H1 (cell line): ENCODE measurements at regions not wholly inside any gene's neighbourhood (a gene's known extent, or its start where the extent isn't known, plus 50 kb on each side); places are given as distances from the start of the nearest gene placed in this dataset.

Experiments
- CTCF ChIA-PET: fragments of 300-600 bp; sonication (Branson Sonifier 250); formaldehyde crosslinking; loops from one replicate; lab custom pipeline; 2021; ENCODE audit not compliant: partially characterized antibody; lab: Charles Lee
- POLR2A ChIA-PET: fragments of 300-600 bp; sonication (Branson Sonifier 250); formaldehyde crosslinking; loops from one replicate; lab custom pipeline; 2021; ENCODE audit warnings: inconsistent platforms; ENCODE audit not compliant: partially characterized antibody; lab: Charles Lee
- DNase-seq, 2 experiments: peaks; one replicate each; pipeline versions ENCODE4 v3.0.0 to v3.0.0-alpha.2; 2010 to 2022; ENCODE audit warnings: low spot score in 2 of 2, low read depth in 1 of 2, mixed read lengths in 1 of 2
- FAIRE-seq: peaks from 2 replicates; lab custom pipeline; 2011; peaks lifted over from hg19 to GRCh38; lab: Jason Lieb, UNC
- H2AFZ ChIP-seq: 2 replicates; pipeline ENCODE4 v1.8.1; 2012; ENCODE audit warnings: low read length, inconsistent platforms
- H2AK5ac ChIP-seq: 2 replicates; pipeline ENCODE4 v1.6.1; 2013; ENCODE audit warnings: low read depth, low read length
- H2BK120ac ChIP-seq: replicated peaks from 2 replicates; pipeline ENCODE3; 2013; ENCODE audit warnings: low read depth, low read length, inconsistent platforms
- H2BK12ac ChIP-seq: 2 replicates; pipeline ENCODE4 v1.6.1; 2013; ENCODE audit warnings: low read depth, low read length
- H2BK15ac ChIP-seq: 2 replicates; pipeline ENCODE4 v1.6.1; 2013; ENCODE audit warnings: low read length
- H2BK20ac ChIP-seq: 2 replicates; pipeline ENCODE4 v1.6.1; 2013; ENCODE audit warnings: low read length
- H2BK5ac ChIP-seq: 2 replicates; pipeline ENCODE4 v1.6.1; 2013; ENCODE audit warnings: low read depth, low read length
- H3K14ac ChIP-seq: 2 replicates; pipeline ENCODE4 v1.6.1; 2013; ENCODE audit warnings: inconsistent platforms; ENCODE audit not compliant: insufficient read length
- H3K18ac ChIP-seq: 2 replicates; pipeline ENCODE4 v1.6.1; 2013; ENCODE audit warnings: low read length; ENCODE audit errors: extremely low read depth
- H3K23ac ChIP-seq: 2 replicates; pipeline ENCODE4 v1.6.1; 2013; ENCODE audit warnings: inconsistent platforms; ENCODE audit not compliant: insufficient read length
- H3K23me2 ChIP-seq: 2 replicates; pipeline ENCODE4 v1.6.1; 2013; ENCODE audit warnings: low read depth, low read length
- H3K27ac ChIP-seq: 2 replicates; pipeline ENCODE4 v1.6.1; 2011; ENCODE audit warnings: low read depth, low read length, inconsistent platforms
- H3K27me3 ChIP-seq, 4 experiments: replicated peaks in 1 of 4; 1 replicate in 1 of 4; 2 replicates in 3 of 4; pipeline versions ENCODE4 v1.6.1 to v1.8.1; 2011 to 2013; ENCODE audit warnings: low read length in 3 of 4, mild to moderate bottlenecking in 3 of 4, inconsistent platforms in 2 of 4, mixed read lengths in 2 of 4, moderate library complexity in 1 of 4; ENCODE audit not compliant: control insufficient read depth in 3 of 4, insufficient read depth in 3 of 4; ENCODE audit errors: extremely low read depth in 1 of 4
- H3K36me3 ChIP-seq, 4 experiments: 2 replicates each; pipeline versions ENCODE4 v1.6.1 to v1.8.1; 2011 to 2013; ENCODE audit warnings: mild to moderate bottlenecking in 4 of 4, low read length in 3 of 4, moderate library complexity in 2 of 4, control low read depth in 1 of 4, inconsistent platforms in 1 of 4; ENCODE audit not compliant: insufficient read depth in 4 of 4, control insufficient read depth in 2 of 4
- H3K4ac ChIP-seq: replicated peaks from 2 replicates; pipeline ENCODE3; 2013; ENCODE audit warnings: low read length, low read depth, mixed read lengths, inconsistent platforms; ENCODE audit not compliant: insufficient read length
- H3K4me1 ChIP-seq, 4 experiments: replicated peaks in 1 of 4; 1 replicate in 1 of 4; 2 replicates in 3 of 4; pipeline versions ENCODE4 v1.6.1 to v1.8.1; 2011 to 2013; ENCODE audit warnings: low read length in 3 of 4, inconsistent platforms in 2 of 4, mixed read lengths in 1 of 4; ENCODE audit not compliant: insufficient read depth in 4 of 4, control insufficient read depth in 3 of 4
- H3K4me2 ChIP-seq, 2 experiments: 2 replicates each; pipeline versions ENCODE4 v1.6.1 to v1.8.1; 2011 to 2013; ENCODE audit warnings: low read depth in 2 of 2, low read length in 2 of 2, control low read depth in 1 of 2, inconsistent platforms in 1 of 2, mild to moderate bottlenecking in 1 of 2; ENCODE audit not compliant: insufficient read depth in 1 of 2
- H3K4me3 ChIP-seq, 4 experiments: fragments of 200-600, 300-600 bp in 1 of 4; sonication (generic), shearing (Covaris generic), sonication (Bioruptor Twin) in 1 of 4; 2 replicates each; pipeline versions ENCODE4 v1.5.1 to v1.8.1; 2011 to 2016; ENCODE audit warnings: low read length in 4 of 4, low read depth in 3 of 4, control low read depth in 2 of 4, inconsistent platforms in 2 of 4, mild to moderate bottlenecking in 2 of 4, mixed read lengths in 1 of 4, moderate library complexity in 1 of 4; ENCODE audit not compliant: insufficient read depth in 2 of 4; ENCODE audit errors: extremely low read depth in 1 of 4
- H3K56ac ChIP-seq: replicated peaks from 2 replicates; pipeline ENCODE3; 2013; ENCODE audit warnings: low read depth, mild to moderate bottlenecking, mixed read lengths, low read length, inconsistent platforms; ENCODE audit not compliant: insufficient read length
- H3K79me1 ChIP-seq: 2 replicates; pipeline ENCODE4 v1.6.1; 2013; ENCODE audit warnings: low read depth, low read length, control low read depth
- H3K79me2 ChIP-seq, 2 experiments: 2 replicates each; pipeline versions ENCODE4 v1.6.1 to v1.8.1; 2012 to 2013; ENCODE audit warnings: low read length in 2 of 2, mild to moderate bottlenecking in 2 of 2, inconsistent platforms in 1 of 2; ENCODE audit not compliant: insufficient read depth in 2 of 2, control insufficient read depth in 1 of 2
- H3K9ac ChIP-seq, 4 experiments: replicated peaks in 1 of 4; 1 replicate in 1 of 4; 2 replicates in 3 of 4; pipeline versions ENCODE4 v1.6.1 to v1.8.1; 2011 to 2013; ENCODE audit warnings: low read depth in 3 of 4, low read length in 3 of 4, control low read depth in 2 of 4, mild to moderate bottlenecking in 2 of 4, moderate library complexity in 2 of 4, inconsistent platforms in 1 of 4; ENCODE audit errors: extremely low read depth in 1 of 4
- H3K9me3 ChIP-seq, 2 experiments: 2 replicates each; pipeline versions ENCODE4 v1.6.1 to v1.8.1; 2012 to 2013; ENCODE audit warnings: mild to moderate bottlenecking in 2 of 2, moderate library complexity in 2 of 2, control low read depth in 1 of 2, inconsistent platforms in 1 of 2, low read depth in 1 of 2, low read length in 1 of 2, mixed read lengths in 1 of 2; ENCODE audit not compliant: insufficient read depth in 2 of 2
- H4K20me1 ChIP-seq, 2 experiments: replicated peaks in 1 of 2; 2 replicates each; pipeline versions ENCODE3 to v1.8.1; 2011 to 2013; ENCODE audit warnings: inconsistent platforms in 2 of 2, low read length in 2 of 2, mild to moderate bottlenecking in 1 of 2; ENCODE audit not compliant: insufficient read depth in 2 of 2, control insufficient read depth in 1 of 2
- H4K5ac ChIP-seq: 2 replicates; pipeline ENCODE4 v1.6.1; 2013; ENCODE audit warnings: low read length, low read depth, mixed read lengths, inconsistent platforms; ENCODE audit not compliant: insufficient read length
- H4K8ac ChIP-seq: 2 replicates; pipeline ENCODE4 v1.8.0; 2013; ENCODE audit warnings: mild to moderate bottlenecking, moderate library complexity, low read length, inconsistent platforms; ENCODE audit not compliant: insufficient read depth; ENCODE audit errors: extremely low read depth
- H4K91ac ChIP-seq: replicated peaks from 2 replicates; pipeline ENCODE3; 2013; ENCODE audit warnings: low read length, mixed read lengths, inconsistent platforms; ENCODE audit not compliant: insufficient read length
- EP300 ChIP-seq, 2 experiments: IDR thresholded peaks; 1 replicate in 1 of 2; 2 replicates in 1 of 2; pipeline ENCODE4 v1.6.1; 2011 to 2012; ENCODE audit warnings: low read depth in 2 of 2, low read length in 2 of 2, mild to moderate bottlenecking in 2 of 2, borderline replicate concordance in 1 of 2, inconsistent platforms in 1 of 2, moderate library complexity in 1 of 2
- EZH2 ChIP-seq: fragments of 200-600 bp; sonication (generic); IDR thresholded peaks from 2 replicates; pipeline ENCODE4 v1.7.1; 2012; ENCODE audit warnings: low read depth, mild to moderate bottlenecking, moderate library complexity, low read length, inconsistent platforms; ENCODE audit not compliant: severe bottlenecking
- POLR2AphosphoS5 ChIP-seq: IDR thresholded peaks from 2 replicates; pipeline ENCODE4 v1.6.1; 2011; ENCODE audit warnings: low read depth, low read length
- ZNF274 ChIP-seq: IDR thresholded peaks from 2 replicates; pipeline ENCODE4 v1.7.0; 2012; ENCODE audit warnings: low read length, borderline replicate concordance; ENCODE audit errors: extremely low read depth
- WGBS, 2 experiments: shearing (Covaris generic) in 1 of 2; methylation state at CpG; one replicate each; pipeline versions ENCODE4 v1.1.6 to v1.1.7; 2013 to 2015; ENCODE audit warnings: low lambda C conversion rate in 2 of 2, mixed read lengths in 2 of 2, inconsistent platforms in 1 of 2, low coverage in 1 of 2, missing lambda C conversion rate in 1 of 2; ENCODE audit not compliant: insufficient replicate concordance in 2 of 2, insufficient coverage in 1 of 2, insufficient read length in 1 of 2; ENCODE audit errors: extremely low coverage in 1 of 2, missing lambda C conversion rate in 1 of 2; 5-methylcytosine and 5-hydroxymethylcytosine counted together
- TF ChIP-seq, protein P1 (sequence below): IDR thresholded peaks from 2 replicates; pipeline ENCODE4 v1.6.1; 2012; ENCODE audit warnings: inconsistent platforms

DNA sequence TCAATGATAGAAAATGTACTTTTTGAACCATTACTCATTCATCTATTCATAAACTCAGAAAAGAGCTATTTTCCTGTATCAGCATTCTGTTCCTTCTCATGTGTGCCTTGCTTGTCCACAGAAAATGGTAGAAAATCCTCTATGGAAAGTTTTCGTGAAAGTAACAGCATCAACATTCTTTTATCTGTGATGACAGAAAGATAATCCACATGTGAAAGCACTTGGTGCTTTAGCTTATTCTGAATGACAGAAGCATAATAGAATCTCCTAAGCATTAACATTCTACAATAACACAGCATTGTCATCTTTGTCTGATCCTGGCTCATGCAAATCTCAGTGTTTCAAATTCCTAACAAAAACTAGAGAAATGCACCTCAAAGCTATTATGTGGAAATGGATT, 431.9 kb downstream of the ADAMTS20 start:
- H2BK5ac ChIP-seq: no peak overlapping the region
- POLR2A ChIA-PET: no interaction called here
- H3K9me3 ChIP-seq: no peaks in the 10 kb centered on the region
- H3K4ac ChIP-seq: no peak overlapping the region
- CTCF ChIA-PET: interaction anchor here (0.6 to 1.4 kb wide), 4 partner anchors 29 to 360 kb away, joined by 3 read pairs; no protein-coding TSS in a partner anchor
- H3K4me3 ChIP-seq: no peak overlapping the region
- no peak overlapping the region for H4K91ac ChIP-seq
- no peaks in the 10 kb centered on the region for H4K20me1 ChIP-seq
- no peak for FAIRE-seq
- H3K18ac ChIP-seq: no peak overlapping the region
- H3K27me3 ChIP-seq: no peaks in the 10 kb centered on the region
- H3K56ac ChIP-seq: no peak overlapping the region
- H3K23ac ChIP-seq: no peak overlapping the region
- H3K4me1 ChIP-seq: no peaks in the 10 kb centered on the region
- no peak overlapping the region for H2BK15ac ChIP-seq
- no peak overlapping the region for H4K5ac ChIP-seq
- no peak overlapping the region for H2BK20ac ChIP-seq
- H3K36me3 ChIP-seq: no peaks in the 10 kb centered on the region
- H3K9ac ChIP-seq: no peak overlapping the region
- H3K79me2 ChIP-seq: no peaks in the 10 kb centered on the region
- H2BK12ac ChIP-seq: no peak overlapping the region
- H3K23me2 ChIP-seq: no peaks in the 10 kb centered on the region
- H3K14ac ChIP-seq: no peak overlapping the region
- H3K27ac ChIP-seq: no peak overlapping the region
- WGBS, 2 experiments: 100% methylated on average over 1 of the region's 1 CpG; no CpG with 5 or more reads in 1 of the 2 experiments
- H2AFZ ChIP-seq: no peak overlapping the region
- H4K8ac ChIP-seq: no peak overlapping the region
- H2BK120ac ChIP-seq: no peak overlapping the region
- DNase-seq: no peak
- H3K79me1 ChIP-seq: no peaks in the 10 kb centered on the region
- H2AK5ac ChIP-seq: no peak overlapping the region
- no peak overlapping the region for H3K4me2 ChIP-seq
- TF ChIP-seq EZH2 (no peak), POLR2AphosphoS5 (no peak), ZNF274 (no peak), EP300 (IDR thresholded peaks at IDR 0.05; ENCODE audit: borderline replicate concordance in 1 of 2, low read depth in 2 of 2, low read length in 2 of 2) (no peak)
- TF ChIP-seq, protein P1, sequence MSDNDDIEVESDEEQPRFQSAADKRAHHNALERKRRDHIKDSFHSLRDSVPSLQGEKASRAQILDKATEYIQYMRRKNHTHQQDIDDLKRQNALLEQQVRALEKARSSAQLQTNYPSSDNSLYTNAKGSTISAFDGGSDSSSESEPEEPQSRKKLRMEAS: no peak
